Activated T-cell treated with anti-CD3 and anti-CD28 coated beads, Interleukin-2, amount 50 U/mL, for 4 hours (primary cell): ENCODE measurements at regions not wholly inside any gene's neighbourhood (a gene's known extent, or its start where the extent isn't known, plus 50 kb on each side); places are given as distances from the start of the nearest gene placed in this dataset.

ENCODE experiments used
- ATAC-seq, 2 donors: fragments of 200-7000 bp; cut with Tn5 transposase; one replicate each; pipeline ENCODE4 v1.10.0; 2021
- DNase-seq: peaks from one replicate; pipeline ENCODE4 v3.0.0-alpha.2; 2020
- H3K27me3 Mint-ChIP-seq: one replicate; pipeline ENCODE4 v1.8.0; 2021; ENCODE audit warnings: low read depth, mixed read lengths
- H3K36me3 Mint-ChIP-seq: one replicate; pipeline ENCODE4 v1.8.0; 2022; ENCODE audit warnings: mixed read lengths; ENCODE audit not compliant: insufficient read depth
- H3K4me1 Mint-ChIP-seq: one replicate; pipeline ENCODE4 v1.8.0; 2021; ENCODE audit warnings: low read depth, mixed read lengths
- H3K4me3 Mint-ChIP-seq: one replicate; pipeline ENCODE4 v1.8.0; 2021; ENCODE audit warnings: mild to moderate bottlenecking, moderate library complexity, mixed read lengths
- H3K9me3 Mint-ChIP-seq: one replicate; pipeline ENCODE4 v1.8.0; 2021; ENCODE audit warnings: mixed read lengths

DNA sequence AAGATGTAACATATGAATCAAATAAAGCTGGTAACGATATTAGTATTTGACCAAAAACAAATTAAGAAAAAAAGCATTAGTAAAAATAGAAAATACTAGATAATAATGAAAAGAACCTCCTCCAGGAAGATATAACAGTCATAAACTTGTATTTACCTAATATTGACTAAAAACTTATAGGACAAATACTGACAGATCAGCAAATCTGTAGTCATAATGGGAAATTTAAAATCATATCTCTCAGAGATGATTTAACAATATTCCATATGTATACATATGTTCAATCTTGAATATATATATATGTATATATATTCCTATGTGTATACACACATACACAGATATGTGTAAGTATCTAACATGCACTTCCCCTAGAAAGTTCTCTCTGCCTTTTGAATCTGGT lies 52.0 kb upstream of the FGGY start:
- no peaks in the 10 kb centered on the region for H3K36me3 Mint-ChIP-seq
- ATAC-seq (no peak), DNase-seq (no peak)
- H3K4me3 Mint-ChIP-seq: no peak overlapping the region
- H3K9me3 Mint-ChIP-seq: peaks cover 17% of the 10 kb centered on the region
- no peaks in the 10 kb centered on the region for H3K4me1 Mint-ChIP-seq
- no peaks in the 10 kb centered on the region for H3K27me3 Mint-ChIP-seq
